Liver (tissue), 8 donors: ENCODE measurements at regions not wholly inside any gene's neighbourhood (a gene's known extent, or its start where the extent isn't known, plus 50 kb on each side); places are given as distances from the start of the nearest gene placed in this dataset.

Source experiments
- DNase-seq: peaks from one replicate; pipeline ENCODE4 v3.0.0-alpha.2; 2017; ENCODE audit warnings: low spot score
- H3K27ac ChIP-seq, 2 donors: one replicate each; pipeline ENCODE4 v1.7.0; 2013; ENCODE audit warnings: inconsistent platforms in 2 of 2, low read length in 2 of 2, control low read depth in 1 of 2, low read depth in 1 of 2, mild to moderate bottlenecking in 1 of 2
- H3K27me3 ChIP-seq, 4 donors: one replicate each; pipeline versions ENCODE4 v1.6.1 to v1.7.0; 2013; ENCODE audit warnings: low read length in 3 of 4, inconsistent platforms in 1 of 4, mild to moderate bottlenecking in 1 of 4, moderate library complexity in 1 of 4; ENCODE audit not compliant: control insufficient read depth in 4 of 4, insufficient read depth in 4 of 4
- H3K36me3 ChIP-seq, 4 donors: one replicate each; pipeline versions ENCODE4 v1.6.1 to v1.7.0; 2013; ENCODE audit warnings: low read length in 3 of 4, mild to moderate bottlenecking in 3 of 4, low read depth in 1 of 4, moderate library complexity in 1 of 4; ENCODE audit not compliant: control insufficient read depth in 4 of 4, insufficient read depth in 3 of 4
- H3K4me1 ChIP-seq, 4 donors: one replicate each; pipeline versions ENCODE4 v1.6.1 to v1.7.0; 2013; ENCODE audit warnings: low read length in 3 of 4, mild to moderate bottlenecking in 3 of 4, moderate library complexity in 1 of 4; ENCODE audit not compliant: control insufficient read depth in 4 of 4, insufficient read depth in 4 of 4
- H3K4me3 ChIP-seq, 3 donors: one replicate each; pipeline versions ENCODE4 v1.6.1 to v1.7.0; 2013; ENCODE audit warnings: low read length in 3 of 3, control low read depth in 1 of 3, low read depth in 1 of 3, mild to moderate bottlenecking in 1 of 3
- H3K9ac ChIP-seq, 2 donors: one replicate each; pipeline ENCODE4 v1.7.0; 2013; ENCODE audit warnings: low read length in 2 of 2, mild to moderate bottlenecking in 2 of 2, moderate library complexity in 2 of 2, control low read depth in 1 of 2, low read depth in 1 of 2
- H3K9me3 ChIP-seq, 4 donors: one replicate each; pipeline versions ENCODE4 v1.6.1 to v1.7.0; 2013; ENCODE audit warnings: low read length in 3 of 4; ENCODE audit not compliant: control insufficient read depth in 4 of 4
- ATF3 ChIP-seq: IDR thresholded peaks from 2 replicates; pipeline ENCODE4 v1.6.1; 2016; ENCODE audit warnings: antibody characterized with exemption
- CTCF ChIP-seq: fragments of 150-350 bp; IDR thresholded peaks from 2 replicates; pipeline ENCODE4 v1.5.1; 2017; ENCODE audit warnings: improper control_type of control experiment, low read depth, low read length; ENCODE audit not compliant: missing input control
- FOXA2 ChIP-seq: IDR thresholded peaks from 2 replicates; pipeline ENCODE4 v1.6.1; 2016; ENCODE audit warnings: antibody characterized with exemption
- HNF4A ChIP-seq, 2 donors: conservative IDR thresholded peaks; 2 replicates each; pipeline ENCODE4 v1.6.1; 2016; ENCODE audit warnings: antibody characterized with exemption in 2 of 2, mild to moderate bottlenecking in 2 of 2
- JUND ChIP-seq, 2 donors: IDR thresholded peaks; 2 replicates each; pipeline ENCODE4 v1.6.1; 2016; ENCODE audit warnings: antibody characterized with exemption in 2 of 2
- MAX ChIP-seq: IDR thresholded peaks from 2 replicates; pipeline ENCODE4 v1.6.1; 2016; ENCODE audit warnings: antibody characterized with exemption
- RAD21 ChIP-seq, 2 donors: IDR thresholded peaks; 2 replicates each; pipeline ENCODE4 v1.6.1; 2016; ENCODE audit warnings: antibody characterized with exemption in 2 of 2, mild to moderate bottlenecking in 2 of 2
- REST ChIP-seq: IDR thresholded peaks from 2 replicates; pipeline ENCODE4 v1.6.1; 2016; ENCODE audit warnings: antibody characterized with exemption, mild to moderate bottlenecking
- RXRA ChIP-seq, 2 donors: IDR thresholded peaks; 2 replicates each; pipeline ENCODE4 v1.6.1; 2017 to 2018; ENCODE audit warnings: antibody characterized with exemption in 2 of 2, mild to moderate bottlenecking in 1 of 2
- SP1 ChIP-seq: IDR thresholded peaks from 2 replicates; pipeline ENCODE4 v1.6.1; 2018; ENCODE audit warnings: antibody characterized with exemption, mild to moderate bottlenecking
- ZBTB33 ChIP-seq: IDR thresholded peaks from 2 replicates; pipeline ENCODE4 v1.6.1; 2016; ENCODE audit warnings: antibody characterized with exemption
- WGBS: extraction: QIAGEN DNeasy Blood & Tissue Kit; methylation state at CpG from one replicate; pipeline ENCODE4 v1.1.7; 2013; 5-methylcytosine and 5-hydroxymethylcytosine counted together
- donor health status: healthy.
- donor health status: healthy.
- donor health status: healthy.
- donor health status: healthy.
- donor health status: healthy.

GRCh38 chr5:173499471-173500212 is 116.8 kb downstream of the BOD1 start:
- Histone ChIP-seq H3K27me3 (no peaks in the 10 kb centered on the region), H3K27ac (no peak overlapping the region), H3K9ac (no peak overlapping the region), H3K4me3 (no peak overlapping the region), H3K4me1 (peaks cover 0 to 8% (median 4%) of the 10 kb centered on the region in 4 donors), H3K36me3 (no peaks in the 10 kb centered on the region), H3K9me3 (no peaks in the 10 kb centered on the region)
- whole genome bisulfite sequencing = 47% methylated on average over 14 of the region's 14 CpGs
- peak in 1 of 2 donors; percentile 46 for TF ChIP-seq RXRA (IDR thresholded peaks at IDR 0.05)
- TF ChIP-seq RAD21 (IDR thresholded peaks at IDR 0.05) = no peak
- peak in 1 of 2 donors; percentile 55 for TF ChIP-seq HNF4A (conservative IDR thresholded peaks at IDR 0.05)
- TF ChIP-seq JUND (IDR thresholded peaks at IDR 0.05) = no peak
- no peak for DNase-seq

GRCh38 chr5:173498739-173499470 is 117.5 kb downstream of the BOD1 start:
- H3K4me1 ChIP-seq = peaks cover 0 to 8% (median 4%) of the 10 kb centered on the region in 4 donors
- WGBS = 73% methylated on average over 16 of the region's 16 CpGs
- no peak for DNase-seq

More at GRCh38 chr5:173498739-173499470, 117.5 kb downstream of the BOD1 start:
- no peak overlapping the region for H3K4me3 ChIP-seq
- H3K9ac ChIP-seq = no peak overlapping the region
- no peaks in the 10 kb centered on the region for H3K36me3 ChIP-seq
- H3K27me3 ChIP-seq = no peaks in the 10 kb centered on the region
- no peak overlapping the region for H3K27ac ChIP-seq
- H3K9me3 ChIP-seq = no peaks in the 10 kb centered on the region
- no peak for TF ChIP-seq HNF4A (conservative IDR thresholded peaks at IDR 0.05)
- TF ChIP-seq ZBTB33 = no peak
- no peak for TF ChIP-seq ATF3
- no peak for TF ChIP-seq FOXA2
- no peak for TF ChIP-seq SP1
- no peak for TF ChIP-seq CTCF
- no peak for TF ChIP-seq REST
- TF ChIP-seq MAX = no peak
